Adrenal gland (tissue), 5 donors: ENCODE measurements at regions not wholly inside any gene's neighbourhood (a gene's known extent, or its start where the extent isn't known, plus 50 kb on each side); places are given as distances from the start of the nearest gene placed in this dataset.

Source experiments
- POLR2A ChIP-seq, 2 donors: fragments of 450-650 bp; IDR thresholded peaks; one replicate each; pipeline ENCODE4 v1.6.1; 2017; ENCODE audit warnings: antibody characterized with exemption in 2 of 2, mild to moderate bottlenecking in 2 of 2, moderate library complexity in 1 of 2
- TF ChIP-seq, protein P1 (sequence below), 6 experiments: fragments of 450-650 bp in 4 of 6; fragments of 200-600 bp in 2 of 6; sonication (generic) in 1 of 6; IDR thresholded peaks; 1 replicate in 5 of 6; 2 replicates in 1 of 6; pipeline versions ENCODE4 v1.5.1 to v1.8.0; 2016 to 2021; ENCODE audit warnings: antibody characterized with exemption in 6 of 6, mild to moderate bottlenecking in 2 of 6, moderate library complexity in 1 of 6
- donor health status: DM: no; HTN: no; CAD: no.

DNA sequence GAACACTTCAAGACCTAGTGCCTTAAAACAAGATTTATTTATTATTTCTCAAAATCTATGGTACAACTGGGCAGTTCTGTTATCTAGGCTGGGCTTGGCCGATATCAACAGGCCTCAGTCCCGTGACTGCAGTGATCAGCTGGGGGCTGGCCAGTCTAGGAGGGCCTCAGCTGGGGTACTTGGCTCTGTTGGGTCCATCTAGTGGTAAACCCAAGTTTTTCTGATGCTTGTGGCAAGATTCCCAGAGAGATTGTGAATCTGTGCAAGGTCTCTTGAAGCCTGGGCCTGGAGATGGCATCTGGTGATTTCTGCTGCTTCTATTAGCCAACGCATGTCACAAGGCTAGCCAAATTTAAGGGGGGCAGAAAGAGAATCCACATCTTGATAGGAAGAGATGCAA, 482.4 kb upstream of the SGO1 start:
- TF ChIP-seq, protein P1, sequence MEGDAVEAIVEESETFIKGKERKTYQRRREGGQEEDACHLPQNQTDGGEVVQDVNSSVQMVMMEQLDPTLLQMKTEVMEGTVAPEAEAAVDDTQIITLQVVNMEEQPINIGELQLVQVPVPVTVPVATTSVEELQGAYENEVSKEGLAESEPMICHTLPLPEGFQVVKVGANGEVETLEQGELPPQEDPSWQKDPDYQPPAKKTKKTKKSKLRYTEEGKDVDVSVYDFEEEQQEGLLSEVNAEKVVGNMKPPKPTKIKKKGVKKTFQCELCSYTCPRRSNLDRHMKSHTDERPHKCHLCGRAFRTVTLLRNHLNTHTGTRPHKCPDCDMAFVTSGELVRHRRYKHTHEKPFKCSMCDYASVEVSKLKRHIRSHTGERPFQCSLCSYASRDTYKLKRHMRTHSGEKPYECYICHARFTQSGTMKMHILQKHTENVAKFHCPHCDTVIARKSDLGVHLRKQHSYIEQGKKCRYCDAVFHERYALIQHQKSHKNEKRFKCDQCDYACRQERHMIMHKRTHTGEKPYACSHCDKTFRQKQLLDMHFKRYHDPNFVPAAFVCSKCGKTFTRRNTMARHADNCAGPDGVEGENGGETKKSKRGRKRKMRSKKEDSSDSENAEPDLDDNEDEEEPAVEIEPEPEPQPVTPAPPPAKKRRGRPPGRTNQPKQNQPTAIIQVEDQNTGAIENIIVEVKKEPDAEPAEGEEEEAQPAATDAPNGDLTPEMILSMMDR (IDR thresholded peaks at IDR 0.05): no peak
- TF ChIP-seq POLR2A (IDR thresholded peaks at IDR 0.05): no peak
